ENCODE measurements at regions not wholly inside any gene's neighbourhood (a gene's known extent, or its start where the extent isn't known, plus 50 kb on each side); places are given as distances from the start of the nearest gene placed in this dataset.
"Not testable (repeated sequence)": the region's sequence is repeated elsewhere in the genome, so short reads cannot be mapped to it uniquely, and the experiment has no call there.

DNA sequence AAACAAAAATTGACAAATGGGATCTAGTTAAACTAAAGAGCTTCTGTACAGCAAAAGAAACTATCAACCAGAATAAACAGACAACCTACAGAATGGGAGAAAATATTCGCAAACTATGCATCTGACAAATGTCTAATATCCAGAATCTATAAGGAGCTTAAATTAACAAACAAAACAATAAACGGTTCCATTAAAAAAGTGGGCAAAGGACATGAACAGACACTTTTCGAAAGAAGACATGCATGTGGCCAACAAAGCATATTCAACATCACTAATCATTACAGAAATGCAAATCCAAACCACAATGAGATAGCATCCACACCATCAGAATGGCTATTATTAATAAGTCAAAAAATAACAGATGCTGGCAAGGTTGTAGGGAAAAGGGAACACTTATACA, 50.5 kb upstream of the MED13L start:
- H3K9me3 ChIP-seq (ENCODE audit: control insufficient read depth, insufficient read depth, low read length); POLR2A ChIA-PET; H3K4me3 ChIP-seq (ENCODE audit: low read depth, low read length): not testable (repeated sequence)

DNA sequence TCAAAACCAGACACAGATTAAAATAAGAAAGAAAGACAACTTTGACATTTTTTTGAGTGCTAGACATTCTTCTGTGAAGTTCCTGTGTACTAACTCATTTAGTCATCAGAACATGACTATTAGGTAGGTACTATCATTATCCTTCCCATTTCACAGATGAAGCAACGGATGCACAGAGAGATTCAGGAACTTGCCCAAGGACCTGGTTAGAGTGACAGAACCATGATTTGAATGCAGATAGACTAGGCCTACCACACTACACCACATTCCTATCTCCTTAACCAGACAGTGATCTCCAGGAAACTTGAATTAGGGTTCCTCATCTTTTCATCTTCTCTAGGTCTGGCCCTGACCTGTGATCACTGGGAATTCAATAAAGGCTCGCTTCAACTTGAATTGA, 54.4 kb upstream of the MED13L start:
- no peak overlapping the region for H3K27ac ChIP-seq (ENCODE audit: low read depth, low read length)
- H3K27me3 ChIP-seq (ENCODE audit: control insufficient read depth, insufficient read depth, low read length): no peaks in the 10 kb centered on the region
- ChIA-PET CTCF (no interaction called here), POLR2A (no interaction called here)
- no peaks in the 10 kb centered on the region for H3K9me3 ChIP-seq (ENCODE audit: control insufficient read depth, insufficient read depth, low read length)
- TF ChIP-seq, protein P1, sequence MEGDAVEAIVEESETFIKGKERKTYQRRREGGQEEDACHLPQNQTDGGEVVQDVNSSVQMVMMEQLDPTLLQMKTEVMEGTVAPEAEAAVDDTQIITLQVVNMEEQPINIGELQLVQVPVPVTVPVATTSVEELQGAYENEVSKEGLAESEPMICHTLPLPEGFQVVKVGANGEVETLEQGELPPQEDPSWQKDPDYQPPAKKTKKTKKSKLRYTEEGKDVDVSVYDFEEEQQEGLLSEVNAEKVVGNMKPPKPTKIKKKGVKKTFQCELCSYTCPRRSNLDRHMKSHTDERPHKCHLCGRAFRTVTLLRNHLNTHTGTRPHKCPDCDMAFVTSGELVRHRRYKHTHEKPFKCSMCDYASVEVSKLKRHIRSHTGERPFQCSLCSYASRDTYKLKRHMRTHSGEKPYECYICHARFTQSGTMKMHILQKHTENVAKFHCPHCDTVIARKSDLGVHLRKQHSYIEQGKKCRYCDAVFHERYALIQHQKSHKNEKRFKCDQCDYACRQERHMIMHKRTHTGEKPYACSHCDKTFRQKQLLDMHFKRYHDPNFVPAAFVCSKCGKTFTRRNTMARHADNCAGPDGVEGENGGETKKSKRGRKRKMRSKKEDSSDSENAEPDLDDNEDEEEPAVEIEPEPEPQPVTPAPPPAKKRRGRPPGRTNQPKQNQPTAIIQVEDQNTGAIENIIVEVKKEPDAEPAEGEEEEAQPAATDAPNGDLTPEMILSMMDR (IDR thresholded peaks at IDR 0.05; ENCODE audit: low read depth, low read length): no peak
- no peak for DNase-seq (ENCODE audit: low read depth, low spot score)
- H3K4me3 ChIP-seq (ENCODE audit: low read depth, low read length): no peak overlapping the region

More for the DNA sequence above, 50.5 kb upstream of the MED13L start:
- CTCF ChIA-PET; DNase-seq (ENCODE audit: low read depth, low spot score); H3K27ac ChIP-seq (ENCODE audit: low read depth, low read length); H3K27me3 ChIP-seq (ENCODE audit: control insufficient read depth, insufficient read depth, low read length): not testable (repeated sequence)

DNA sequence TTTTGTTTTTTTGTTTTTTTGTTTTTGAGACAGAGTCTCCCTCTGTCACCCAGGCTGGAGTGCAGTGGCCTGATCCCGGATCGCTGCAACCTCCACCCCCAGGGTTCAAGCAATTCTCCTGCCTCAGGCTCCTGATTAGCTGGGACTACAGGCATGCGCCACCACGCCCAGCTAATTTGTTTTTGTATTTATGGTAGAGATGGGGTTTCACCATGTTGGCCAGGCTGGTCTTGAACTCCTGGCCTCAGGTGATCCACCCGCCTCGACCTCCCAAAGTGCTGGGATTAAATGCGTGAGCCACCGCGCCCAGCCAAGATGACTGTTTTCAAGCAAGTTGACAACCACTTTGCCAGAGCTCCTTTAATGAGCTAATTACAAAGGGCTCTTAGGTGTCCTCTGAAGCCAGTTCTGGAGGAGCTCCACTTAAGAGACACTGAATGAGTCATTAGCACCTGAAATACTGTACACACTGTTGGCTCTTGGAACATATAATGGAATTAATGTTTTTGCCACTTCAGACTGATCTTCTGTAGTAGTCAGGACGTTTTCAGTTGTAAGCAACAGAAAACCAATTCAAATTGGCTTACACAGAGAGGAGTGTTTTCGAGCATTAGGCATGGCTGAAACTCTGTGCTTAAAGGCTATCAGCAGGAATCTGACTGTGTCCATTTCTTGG, 55.4 kb upstream of the MED13L start:
- POLR2A ChIA-PET: no interaction called here
- Histone ChIP-seq H3K27ac (ENCODE audit: low read depth, low read length) (no peak overlapping the region), H3K9me3 (ENCODE audit: control insufficient read depth, insufficient read depth, low read length) (no peaks in the 10 kb centered on the region), H3K27me3 (ENCODE audit: control insufficient read depth, insufficient read depth, low read length) (no peaks in the 10 kb centered on the region), H3K4me3 (ENCODE audit: low read depth, low read length) (no peak overlapping the region)
- DNase-seq (ENCODE audit: low read depth, low spot score): no peak
- CTCF ChIA-PET: no interaction called here
- TF ChIP-seq, protein P1 (IDR thresholded peaks at IDR 0.05; ENCODE audit: low read depth, low read length): no peak

DNA sequence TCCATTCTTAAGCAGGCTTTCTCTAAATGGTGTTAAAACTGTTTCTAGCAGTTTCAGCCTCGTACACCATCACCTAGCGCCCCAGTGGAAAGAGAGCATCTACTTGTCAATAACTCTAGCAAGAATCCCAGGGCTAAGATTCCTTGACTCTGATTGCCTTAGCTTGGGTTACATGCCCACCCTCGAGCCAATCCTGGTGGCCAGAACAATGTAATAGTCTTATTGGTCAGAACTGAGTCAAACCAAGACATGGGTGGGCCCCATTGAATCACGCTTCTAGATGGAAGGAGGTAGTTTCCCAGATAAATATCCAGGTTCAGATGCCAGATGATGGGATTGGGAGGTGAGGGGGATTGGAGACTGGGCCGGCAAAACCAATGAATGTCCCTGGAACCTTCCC, 55.9 kb upstream of the MED13L start:
- Histone ChIP-seq H3K27me3 (ENCODE audit: control insufficient read depth, insufficient read depth, low read length) (no peaks in the 10 kb centered on the region), H3K4me3 (ENCODE audit: low read depth, low read length) (no peak overlapping the region), H3K9me3 (ENCODE audit: control insufficient read depth, insufficient read depth, low read length) (no peaks in the 10 kb centered on the region), H3K27ac (ENCODE audit: low read depth, low read length) (no peak overlapping the region)
- TF ChIP-seq, protein P1 (IDR thresholded peaks at IDR 0.05; ENCODE audit: low read depth, low read length): no peak
- CTCF ChIA-PET: no interaction called here
- DNase-seq (ENCODE audit: low read depth, low spot score): no peak
- POLR2A ChIA-PET: no interaction called here

DNA sequence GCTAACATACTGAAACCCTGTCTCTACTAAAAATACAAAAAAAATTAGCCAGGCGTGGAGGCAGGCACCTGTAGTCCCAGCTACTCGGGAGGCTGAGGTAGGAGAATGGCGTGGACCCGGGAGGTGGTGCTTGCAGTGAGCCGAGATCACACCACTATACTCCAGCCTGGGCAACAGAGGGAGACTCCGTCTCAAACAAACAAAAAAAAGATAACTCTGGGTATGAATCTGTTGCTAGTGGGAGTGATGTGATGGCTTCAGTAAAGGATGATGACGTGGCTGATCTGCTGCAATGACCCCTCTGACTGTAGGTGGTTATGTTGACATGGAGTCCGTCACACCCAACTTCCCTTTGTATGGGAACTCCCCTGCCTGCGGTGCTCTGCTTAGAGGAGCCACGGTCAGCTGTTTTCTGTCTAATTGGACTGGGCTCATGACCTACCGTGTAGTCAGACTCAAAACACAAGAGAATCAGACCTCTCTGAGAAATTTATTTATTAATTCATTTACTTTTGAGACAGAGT, 59.1 kb upstream of the MED13L start:
- TF ChIP-seq, protein P1 (IDR thresholded peaks at IDR 0.05; ENCODE audit: low read depth, low read length): no peak
- CTCF ChIA-PET: no interaction called here
- Histone ChIP-seq H3K27me3 (ENCODE audit: control insufficient read depth, insufficient read depth, low read length) (no peaks in the 10 kb centered on the region), H3K27ac (ENCODE audit: low read depth, low read length) (no peak overlapping the region), H3K4me3 (ENCODE audit: low read depth, low read length) (no peak overlapping the region), H3K9me3 (ENCODE audit: control insufficient read depth, insufficient read depth, low read length) (no peaks in the 10 kb centered on the region)
- POLR2A ChIA-PET: interaction anchor here (0.5 kb wide), 1 partner anchor 22 kb away, joined by 5 read pairs; no protein-coding TSS in a partner anchor
- no peak for DNase-seq (ENCODE audit: low read depth, low spot score)

Measured in AG04450 (cell line).